Suprapubic skin (tissue), 4 donors: ENCODE measurements at regions not wholly inside any gene's neighbourhood (a gene's known extent, or its start where the extent isn't known, plus 50 kb on each side); places are given as distances from the start of the nearest gene placed in this dataset.

Experiments used
- CTCF ChIP-seq, 2 donors: fragments of 200-600 bp in 1 of 2; fragments of 450-650 bp in 1 of 2; sonication (generic) in 1 of 2; IDR thresholded peaks; one replicate each; pipeline ENCODE4 v1.5.1; 2016 to 2019; ENCODE audit warnings: antibody characterized with exemption in 2 of 2, mild to moderate bottlenecking in 1 of 2, moderate library complexity in 1 of 2
- EP300 ChIP-seq: sonication (generic); formaldehyde crosslinking; IDR thresholded peaks from one replicate; pipeline ENCODE4 v1.6.1; 2017; ENCODE audit warnings: antibody characterized with exemption
- POLR2A ChIP-seq, 2 donors: fragments of 450-650 bp; IDR thresholded peaks; one replicate each; pipeline ENCODE4 v1.6.1; 2017; ENCODE audit warnings: antibody characterized with exemption in 2 of 2, mild to moderate bottlenecking in 2 of 2, moderate library complexity in 2 of 2
- POLR2AphosphoS5 ChIP-seq, 3 donors: sonication (generic); formaldehyde crosslinking; IDR thresholded peaks; one replicate each; pipeline ENCODE4 v1.6.1; 2017; ENCODE audit warnings: antibody characterized with exemption in 3 of 3

DNA sequence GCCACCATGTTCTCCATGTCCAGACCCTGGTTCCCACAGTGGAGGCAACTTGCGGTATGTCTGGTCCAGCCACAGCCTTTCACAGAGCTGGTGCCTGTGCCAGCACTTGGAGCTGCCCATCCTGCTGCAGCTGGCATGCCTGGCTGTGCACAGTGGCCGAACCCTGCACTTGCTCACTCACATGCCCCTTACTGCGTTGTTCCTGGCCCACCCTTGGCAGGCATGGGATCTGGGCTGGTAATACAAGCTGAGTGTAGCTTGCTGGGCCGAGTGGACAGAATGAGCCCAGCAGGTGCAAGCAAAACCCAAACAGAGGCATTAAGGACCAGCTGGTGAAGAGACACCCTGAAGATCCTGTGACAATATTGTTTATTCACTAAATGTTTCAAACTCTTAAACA lies 583.9 kb upstream of the SLITRK6 start:
- TF ChIP-seq CTCF (IDR thresholded peaks at IDR 0.05) (no peak), EP300 (no peak), POLR2A (IDR thresholded peaks at IDR 0.05) (no peak), POLR2AphosphoS5 (IDR thresholded peaks at IDR 0.05) (no peak)
